Immature natural killer cell (primary cell): ENCODE measurements at regions not wholly inside any gene's neighbourhood (a gene's known extent, or its start where the extent isn't known, plus 50 kb on each side); places are given as distances from the start of the nearest gene placed in this dataset.

Experiments used
- DNase-seq, 3 donors: peaks; one replicate each; pipeline ENCODE4 v3.0.0; 2022; ENCODE audit warnings: mixed read lengths in 1 of 3
- H3K27ac Mint-ChIP-seq, 6 donors: one replicate each; pipeline ENCODE4 v1.8.0; 2020; ENCODE audit warnings: mixed read lengths in 6 of 6, mild to moderate bottlenecking in 5 of 6, inconsistent platforms in 4 of 6, moderate library complexity in 3 of 6
- H3K27me3 Mint-ChIP-seq, 3 donors: one replicate each; pipeline ENCODE4 v1.8.0; 2020 to 2021; ENCODE audit warnings: low read depth in 3 of 3, mild to moderate bottlenecking in 3 of 3, mixed read lengths in 3 of 3, moderate library complexity in 3 of 3, inconsistent platforms in 1 of 3
- H3K36me3 Mint-ChIP-seq, 3 donors: one replicate each; pipeline ENCODE4 v1.8.0; 2020; ENCODE audit warnings: mixed read lengths in 3 of 3, inconsistent platforms in 2 of 3, mild to moderate bottlenecking in 2 of 3
- H3K4me1 Mint-ChIP-seq, 2 donors: one replicate each; pipeline ENCODE4 v1.8.0; 2020; ENCODE audit warnings: inconsistent platforms in 2 of 2, mild to moderate bottlenecking in 2 of 2, mixed read lengths in 2 of 2, moderate library complexity in 1 of 2
- H3K4me3 Mint-ChIP-seq, 5 donors: one replicate each; pipeline ENCODE4 v1.8.0; 2020; ENCODE audit warnings: mild to moderate bottlenecking in 5 of 5, mixed read lengths in 5 of 5, inconsistent platforms in 3 of 5, moderate library complexity in 3 of 5
- H3K9me3 Mint-ChIP-seq, 6 donors: one replicate each; pipeline ENCODE4 v1.8.0; 2020; ENCODE audit warnings: mild to moderate bottlenecking in 6 of 6, mixed read lengths in 6 of 6, inconsistent platforms in 4 of 6, moderate library complexity in 3 of 6

GRCh38 chr20:52889225-52889624, 82.9 kb upstream of the TSHZ2 start:
- Mint-ChIP-seq H3K27me3 (peaks cover 0 to 6% (median 3%) of the 10 kb centered on the region in 3 donors), H3K4me1 (no peaks in the 10 kb centered on the region), H3K27ac (no peak overlapping the region), H3K4me3 (no peak overlapping the region), H3K36me3 (no peaks in the 10 kb centered on the region), H3K9me3 (peaks cover 0 to 6% (median 0%) of the 10 kb centered on the region in 6 donors)
- DNase-seq, result no peak

- DNase-seq, result no peak
- Mint-ChIP-seq H3K27ac (no peak overlapping the region), H3K4me1 (no peaks in the 10 kb centered on the region), H3K27me3 (peaks cover 0 to 5% (median 3%) of the 10 kb centered on the region in 3 donors), H3K4me3 (no peak overlapping the region), H3K9me3 (peaks cover 0 to 6% (median 0%) of the 10 kb centered on the region in 6 donors), H3K36me3 (no peaks in the 10 kb centered on the region)
Measured at GRCh38 chr20:52888096-52888495, 84.1 kb upstream of the TSHZ2 start.

- DNase-seq, result no peak
- Mint-ChIP-seq H3K9me3 (peaks cover 0 to 1% (median 0%) of the 10 kb centered on the region in 6 donors), H3K27ac (no peak overlapping the region), H3K4me1 (no peaks in the 10 kb centered on the region), H3K27me3 (peaks cover 0 to 4% (median 2%) of the 10 kb centered on the region in 3 donors), H3K36me3 (no peaks in the 10 kb centered on the region), H3K4me3 (no peak overlapping the region)
Measured at GRCh38 chr20:52880997-52881396, 91.2 kb upstream of the TSHZ2 start.

GRCh38 chr20:52880259-52880658, 91.9 kb upstream of the TSHZ2 start:
- no peaks in the 10 kb centered on the region for H3K4me1 Mint-ChIP-seq
- no peak overlapping the region for H3K27ac Mint-ChIP-seq
- H3K9me3 Mint-ChIP-seq, result peaks cover 0 to 5% (median 0%) of the 10 kb centered on the region in 6 donors
- peaks cover 0 to 4% (median 2%) of the 10 kb centered on the region in 3 donors for H3K27me3 Mint-ChIP-seq
- no peak overlapping the region for H3K4me3 Mint-ChIP-seq
- no peak for DNase-seq
- H3K36me3 Mint-ChIP-seq, result no peaks in the 10 kb centered on the region

- H3K27me3 Mint-ChIP-seq, result no peaks in the 10 kb centered on the region
- H3K9me3 Mint-ChIP-seq, result peaks cover 0 to 6% (median 0%) of the 10 kb centered on the region in 6 donors
- no peak overlapping the region for H3K4me3 Mint-ChIP-seq
- no peak for DNase-seq
- no peaks in the 10 kb centered on the region for H3K4me1 Mint-ChIP-seq
- H3K36me3 Mint-ChIP-seq, result no peaks in the 10 kb centered on the region
- H3K27ac Mint-ChIP-seq, result no peak overlapping the region
Measured at GRCh38 chr20:52874241-52874640, 97.9 kb upstream of the TSHZ2 start.

- Mint-ChIP-seq H3K27me3 (peaks cover 0 to 2% (median 0%) of the 10 kb centered on the region in 3 donors), H3K4me1 (no peaks in the 10 kb centered on the region)
Measured at GRCh38 chr20:52869698-52870501, 102.3 kb upstream of the TSHZ2 start.

GRCh38 chr20:52869276-52869675, 102.9 kb upstream of the TSHZ2 start:
- no peaks in the 10 kb centered on the region for H3K36me3 Mint-ChIP-seq
- no peak overlapping the region for H3K27ac Mint-ChIP-seq
- H3K27me3 Mint-ChIP-seq, result peaks cover 0 to 2% (median 0%) of the 10 kb centered on the region in 3 donors
- DNase-seq, result no peak
- peaks cover 0 to 3% (median 0%) of the 10 kb centered on the region in 6 donors for H3K9me3 Mint-ChIP-seq
- no peak overlapping the region for H3K4me3 Mint-ChIP-seq
- H3K4me1 Mint-ChIP-seq, result no peaks in the 10 kb centered on the region

More at GRCh38 chr20:52869698-52870501, 102.3 kb upstream of the TSHZ2 start:
- Mint-ChIP-seq H3K4me3 (no peak overlapping the region), H3K27ac (no peak overlapping the region), H3K36me3 (no peaks in the 10 kb centered on the region), H3K9me3 (peaks cover 0 to 3% (median 0%) of the 10 kb centered on the region in 6 donors)
- no peak for DNase-seq

- Mint-ChIP-seq H3K9me3 (peaks cover 0 to 3% (median 0%) of the 10 kb centered on the region in 6 donors), H3K4me1 (no peaks in the 10 kb centered on the region), H3K36me3 (no peaks in the 10 kb centered on the region), H3K27ac (no peak overlapping the region), H3K27me3 (peaks cover 0 to 11% (median 0%) of the 10 kb centered on the region in 3 donors), H3K4me3 (no peak overlapping the region)
- no peak for DNase-seq
Measured at GRCh38 chr20:52867305-52867704, 104.9 kb upstream of the TSHZ2 start.

GRCh38 chr20:52864916-52865605, 107.1 kb upstream of the TSHZ2 start:
- Mint-ChIP-seq H3K27ac (no peak overlapping the region), H3K36me3 (no peaks in the 10 kb centered on the region), H3K4me1 (no peaks in the 10 kb centered on the region), H3K9me3 (peaks cover 0 to 1% (median 0%) of the 10 kb centered on the region in 6 donors), H3K4me3 (no peak overlapping the region), H3K27me3 (peaks cover 0 to 14% (median 0%) of the 10 kb centered on the region in 3 donors)
- DNase-seq, result no peak

- Mint-ChIP-seq H3K27me3 (peaks cover 2 to 12% (median 2%) of the 10 kb centered on the region in 3 donors), H3K4me3 (no peak overlapping the region), H3K4me1 (no peaks in the 10 kb centered on the region), H3K9me3 (peaks cover 0 to 5% (median 0%) of the 10 kb centered on the region in 6 donors), H3K36me3 (no peaks in the 10 kb centered on the region), H3K27ac (no peak overlapping the region)
- DNase-seq, result no peak
Measured at GRCh38 chr20:52859156-52859876, 112.8 kb upstream of the TSHZ2 start.

- peaks cover 0 to 2% (median 0%) of the 10 kb centered on the region in 3 donors for H3K27me3 Mint-ChIP-seq
- H3K36me3 Mint-ChIP-seq, result no peaks in the 10 kb centered on the region
- H3K4me1 Mint-ChIP-seq, result no peaks in the 10 kb centered on the region
- DNase-seq, result no peak
- no peak overlapping the region for H3K27ac Mint-ChIP-seq
- no peak overlapping the region for H3K4me3 Mint-ChIP-seq
- H3K9me3 Mint-ChIP-seq, result no peaks in the 10 kb centered on the region
Measured at GRCh38 chr20:52852714-52853113, 119.4 kb upstream of the TSHZ2 start.

GRCh38 chr20:52847731-52848359, 124.3 kb upstream of the TSHZ2 start:
- H3K4me1 Mint-ChIP-seq, result no peaks in the 10 kb centered on the region
- peaks cover 0 to 6% (median 0%) of the 10 kb centered on the region in 3 donors for H3K27me3 Mint-ChIP-seq
- DNase-seq, result no peak
- no peaks in the 10 kb centered on the region for H3K36me3 Mint-ChIP-seq
- H3K9me3 Mint-ChIP-seq, result no peaks in the 10 kb centered on the region
- H3K4me3 Mint-ChIP-seq, result no peak overlapping the region
- H3K27ac Mint-ChIP-seq, result no peak overlapping the region

GRCh38 chr20:52847029-52847660, 125.0 kb upstream of the TSHZ2 start:
- Mint-ChIP-seq H3K36me3 (no peaks in the 10 kb centered on the region), H3K27ac (no peak overlapping the region), H3K4me1 (no peaks in the 10 kb centered on the region), H3K4me3 (no peak overlapping the region), H3K9me3 (no peaks in the 10 kb centered on the region), H3K27me3 (peaks cover 0 to 8% (median 0%) of the 10 kb centered on the region in 3 donors)
- no peak for DNase-seq
